Stimulated activated CD8-positive, alpha-beta memory T cell treated with anti-CD3 and anti-CD28 coated beads, Interleukin-7, amount 100 ng/mL, for 48 hours (primary cell): ENCODE measurements at regions not wholly inside any gene's neighbourhood (a gene's known extent, or its start where the extent isn't known, plus 50 kb on each side); places are given as distances from the start of the nearest gene placed in this dataset.
A peak's percentile ranks its signal among the peaks of the same experiment; 100 is the strongest.

Experiments
- DNase-seq, 2 donors: peaks; one replicate each; pipeline ENCODE4 v3.0.0-alpha.2; 2020; ENCODE audit warnings: low read depth in 1 of 2; ENCODE audit errors: extremely low read depth in 1 of 2

GRCh38 chr3:68062926-68063325, 408.5 kb upstream of the SUCLG2 start:
- no peak for DNase-seq

- no peak for DNase-seq
Observed at GRCh38 chr3:68060910-68061309, 406.5 kb upstream of the SUCLG2 start.

GRCh38 chr3:68060191-68060590, 405.8 kb upstream of the SUCLG2 start:
- no peak for DNase-seq

GRCh38 chr3:68059628-68060152, 405.3 kb upstream of the SUCLG2 start:
- no peak for DNase-seq

GRCh38 chr3:68057637-68058320, 403.4 kb upstream of the SUCLG2 start:
- peak; percentile 15 to 51 for DNase-seq

GRCh38 chr3:68056556-68056955, 402.1 kb upstream of the SUCLG2 start:
- DNase-seq: no peak

GRCh38 chr3:68055215-68055614, 400.8 kb upstream of the SUCLG2 start:
- DNase-seq: no peak

GRCh38 chr3:68049776-68050175, 395.4 kb upstream of the SUCLG2 start:
- no peak for DNase-seq

GRCh38 chr3:68045976-68046375, 391.6 kb upstream of the SUCLG2 start:
- DNase-seq: no peak

GRCh38 chr3:68033867-68034266, 379.5 kb upstream of the SUCLG2 start:
- no peak for DNase-seq

- no peak for DNase-seq
Observed at GRCh38 chr3:68032209-68032608, 377.8 kb upstream of the SUCLG2 start.

- no peak for DNase-seq
Observed at GRCh38 chr3:68025189-68025588, 370.8 kb upstream of the SUCLG2 start.

- no peak for DNase-seq
Observed at GRCh38 chr3:68019876-68020275, 365.5 kb upstream of the SUCLG2 start.

GRCh38 chr3:68018275-68018674, 363.9 kb upstream of the SUCLG2 start:
- no peak for DNase-seq

GRCh38 chr3:68017069-68017468, 362.7 kb upstream of the SUCLG2 start:
- no peak for DNase-seq

- no peak for DNase-seq
Observed at GRCh38 chr3:68009900-68010299, 355.5 kb upstream of the SUCLG2 start.

GRCh38 chr3:68007621-68008226, 353.3 kb upstream of the SUCLG2 start:
- peak in 1 of 2 donors; percentile 9 for DNase-seq

GRCh38 chr3:68006646-68007045, 352.2 kb upstream of the SUCLG2 start:
- no peak for DNase-seq

- no peak for DNase-seq
Observed at GRCh38 chr3:68004091-68004490, 349.7 kb upstream of the SUCLG2 start.

- DNase-seq: no peak
Observed at GRCh38 chr3:67998281-67998680, 343.9 kb upstream of the SUCLG2 start.

- no peak for DNase-seq
Observed at GRCh38 chr3:67995206-67995605, 340.8 kb upstream of the SUCLG2 start.

- no peak for DNase-seq
Observed at GRCh38 chr3:67986706-67987105, 332.3 kb upstream of the SUCLG2 start.

GRCh38 chr3:67983166-67983565, 328.8 kb upstream of the SUCLG2 start:
- DNase-seq: no peak
